Ovary (tissue), 7 donors: ENCODE measurements at regions not wholly inside any gene's neighbourhood (a gene's known extent, or its start where the extent isn't known, plus 50 kb on each side); places are given as distances from the start of the nearest gene placed in this dataset.
A peak's percentile ranks its signal among the peaks of the same experiment; 100 is the strongest.

ENCODE experiments used
- DNase-seq, 5 donors: peaks; one replicate each; pipeline ENCODE4 v3.0.0-alpha.2; 2019 to 2020
- H3K27ac ChIP-seq, 2 donors: fragments of 200-600 bp; one replicate each; pipeline versions ENCODE4 v1.5.1 to v1.8.0; 2019 to 2022
- H3K27me3 ChIP-seq: fragments of 200-600 bp; one replicate; pipeline ENCODE4 v1.8.0; 2022
- H3K36me3 ChIP-seq: fragments of 200-600 bp; sonication (generic); one replicate; pipeline ENCODE4 v1.5.1; 2019
- H3K4me1 ChIP-seq: one replicate; pipeline ENCODE4 v1.8.1; 2013; ENCODE audit warnings: mild to moderate bottlenecking, moderate library complexity; ENCODE audit not compliant: insufficient read depth
- H3K4me3 ChIP-seq: fragments of 200-600 bp; sonication (generic); one replicate; pipeline ENCODE4 v1.5.1; 2017
- H3K9me3 ChIP-seq, 2 donors: fragments of 200-600 bp in 1 of 2; sonication (generic) in 1 of 2; one replicate each; pipeline versions ENCODE4 v1.5.1 to v1.8.1; 2013 to 2019; ENCODE audit warnings: mild to moderate bottlenecking in 1 of 2, moderate library complexity in 1 of 2
- EP300 ChIP-seq: sonication (generic); formaldehyde crosslinking; IDR thresholded peaks from one replicate; pipeline ENCODE4 v1.6.1; 2017; ENCODE audit warnings: antibody characterized with exemption
- POLR2A ChIP-seq: fragments of 450-650 bp; IDR thresholded peaks from one replicate; pipeline ENCODE4 v1.6.1; 2017; ENCODE audit warnings: antibody characterized with exemption, mild to moderate bottlenecking, moderate library complexity
- WGBS, 3 donors: extraction: QIAGEN DNeasy Blood & Tissue Kit in 1 of 3; methylation state at CpG; one replicate each; pipeline versions ENCODE4 v1.1.5 to v1.1.7; 2013 to 2017; 5-methylcytosine and 5-hydroxymethylcytosine counted together
- intact Hi-C, 4 donors: fragments of 100-400 bp; cut with DNase I; formaldehyde crosslinking; loops; one replicate each; pipeline versions ENCODE4 v1.11.0 to v1.15.1; 2022 to 2023
- TF ChIP-seq, protein P1 (sequence below), 3 donors: fragments of 450-650 bp in 2 of 3; fragments of 200-600 bp in 1 of 3; IDR thresholded peaks; one replicate each; pipeline versions ENCODE4 v1.5.1 to v1.8.0; 2016 to 2022; ENCODE audit warnings: antibody characterized with exemption in 3 of 3, mild to moderate bottlenecking in 1 of 3
- donor health status: DM: no; HTN: no; CAD: no; lungs with moderate emphysema.
- donor health status: DM: no; HTN: no; CAD: no.
- donor health status: Bipolar disorder and iron deficiency.
- donor health status: DM: no; HTN: no; CAD: no.
- donor health status: DM: yes; HTN: yes; CAD: no.

DNA sequence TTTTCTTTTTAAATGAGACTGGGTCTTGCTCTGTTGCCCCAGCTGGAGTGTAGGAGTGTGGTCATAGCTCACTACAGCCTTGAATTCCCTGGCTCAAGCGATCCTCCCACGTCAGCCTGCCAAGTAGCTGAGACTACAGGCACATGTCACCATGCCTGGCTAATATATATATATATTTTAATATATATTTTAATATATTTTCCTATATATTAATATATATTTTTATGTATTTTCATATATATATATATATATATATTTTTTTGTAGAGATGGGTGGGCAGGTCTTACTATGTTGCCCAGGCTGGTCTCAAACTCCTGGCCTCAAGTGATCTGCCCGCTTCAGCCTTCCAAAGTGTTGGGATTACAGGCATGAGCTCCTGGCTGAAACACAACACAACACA, 144.5 kb upstream of the GATA6 start:
- Histone ChIP-seq H3K27me3 (no peaks in the 10 kb centered on the region), H3K36me3 (no peaks in the 10 kb centered on the region), H3K4me1 (peaks cover 2% of the 10 kb centered on the region), H3K9me3 (no peaks in the 10 kb centered on the region), H3K4me3 (no peak overlapping the region), H3K27ac (no peak overlapping the region)
- 69 to 86% (median 84%) methylated on average over 3 of the region's 3 CpGs for WGBS, 3 donors
- intact Hi-C loops = no loop called here
- TF ChIP-seq POLR2A (no peak), EP300 (no peak)
- TF ChIP-seq, protein P1, sequence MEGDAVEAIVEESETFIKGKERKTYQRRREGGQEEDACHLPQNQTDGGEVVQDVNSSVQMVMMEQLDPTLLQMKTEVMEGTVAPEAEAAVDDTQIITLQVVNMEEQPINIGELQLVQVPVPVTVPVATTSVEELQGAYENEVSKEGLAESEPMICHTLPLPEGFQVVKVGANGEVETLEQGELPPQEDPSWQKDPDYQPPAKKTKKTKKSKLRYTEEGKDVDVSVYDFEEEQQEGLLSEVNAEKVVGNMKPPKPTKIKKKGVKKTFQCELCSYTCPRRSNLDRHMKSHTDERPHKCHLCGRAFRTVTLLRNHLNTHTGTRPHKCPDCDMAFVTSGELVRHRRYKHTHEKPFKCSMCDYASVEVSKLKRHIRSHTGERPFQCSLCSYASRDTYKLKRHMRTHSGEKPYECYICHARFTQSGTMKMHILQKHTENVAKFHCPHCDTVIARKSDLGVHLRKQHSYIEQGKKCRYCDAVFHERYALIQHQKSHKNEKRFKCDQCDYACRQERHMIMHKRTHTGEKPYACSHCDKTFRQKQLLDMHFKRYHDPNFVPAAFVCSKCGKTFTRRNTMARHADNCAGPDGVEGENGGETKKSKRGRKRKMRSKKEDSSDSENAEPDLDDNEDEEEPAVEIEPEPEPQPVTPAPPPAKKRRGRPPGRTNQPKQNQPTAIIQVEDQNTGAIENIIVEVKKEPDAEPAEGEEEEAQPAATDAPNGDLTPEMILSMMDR (IDR thresholded peaks at IDR 0.05) = no peak
- no peak for DNase-seq

DNA sequence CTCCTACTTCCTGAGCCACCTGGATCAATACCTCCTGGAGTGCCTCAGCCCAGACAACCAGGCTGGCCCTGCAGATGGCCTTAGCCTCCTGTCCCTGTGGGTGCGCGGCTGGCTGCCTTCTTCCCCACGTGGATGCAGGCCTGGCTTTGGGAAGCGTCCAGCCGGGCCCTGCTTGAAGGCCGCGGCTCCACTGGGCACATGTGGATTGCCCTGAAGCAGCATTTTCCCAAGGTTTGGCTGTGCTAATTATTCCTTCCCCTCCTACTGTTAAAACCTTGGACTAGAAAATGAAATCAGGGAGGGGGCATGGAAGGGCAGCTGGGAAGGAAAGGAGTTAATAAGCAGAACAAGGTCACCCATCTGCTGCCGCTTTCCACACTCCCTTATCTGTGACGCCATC, 143.0 kb upstream of the GATA6 start:
- Histone ChIP-seq H3K27ac (no peak overlapping the region), H3K4me1 (peaks cover 2% of the 10 kb centered on the region), H3K36me3 (no peaks in the 10 kb centered on the region), H3K27me3 (no peaks in the 10 kb centered on the region), H3K4me3 (no peak overlapping the region), H3K9me3 (no peaks in the 10 kb centered on the region)
- DNase-seq = peak in 4 of 5 donors; percentile 29 to 66 (median 48)
- intact Hi-C loops = no loop called here
- TF ChIP-seq, protein P1 (IDR thresholded peaks at IDR 0.05) = no peak
- TF ChIP-seq EP300 (no peak), POLR2A (no peak)
- WGBS, 3 donors = 9 to 33% (median 16%) methylated on average over 9 of the region's 9 CpGs

- DNase-seq = peak in 1 of 5 donors; percentile 28
- intact Hi-C loops = no loop called here
- Histone ChIP-seq H3K27me3 (no peaks in the 10 kb centered on the region), H3K9me3 (no peaks in the 10 kb centered on the region), H3K4me1 (peaks cover 2% of the 10 kb centered on the region), H3K36me3 (no peaks in the 10 kb centered on the region), H3K27ac (no peak overlapping the region), H3K4me3 (no peak overlapping the region)
- TF ChIP-seq POLR2A = no peak
- TF ChIP-seq, protein P1 (IDR thresholded peaks at IDR 0.05) = no peak
- TF ChIP-seq EP300 = no peak
- 16 to 39% (median 19%) methylated on average over 6 of the region's 6 CpGs for WGBS, 3 donors
These were observed 142.5 kb upstream of the GATA6 start for GRCh38 chr18:22026889-22027288.

DNA sequence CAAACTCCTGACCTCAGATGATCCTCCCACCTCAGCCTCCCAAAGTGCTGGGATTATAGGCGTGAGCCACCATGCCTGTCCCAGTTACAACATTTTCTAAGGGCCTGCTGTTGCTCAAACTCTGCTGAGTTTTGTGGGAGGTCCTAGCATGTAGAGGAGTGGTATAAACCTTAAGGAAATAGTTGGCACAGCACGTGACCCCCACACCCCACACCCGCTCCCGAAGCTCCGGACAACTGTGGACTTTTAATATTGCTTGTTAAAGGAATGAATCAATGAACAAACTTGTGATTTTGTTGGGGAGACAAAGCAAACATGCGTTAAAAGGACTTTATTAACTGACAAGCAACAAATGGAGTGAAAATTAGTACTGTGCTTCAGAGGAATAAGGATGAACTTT, 137.8 kb upstream of the GATA6 start:
- Histone ChIP-seq H3K27me3 (no peaks in the 10 kb centered on the region), H3K36me3 (no peaks in the 10 kb centered on the region), H3K9me3 (no peaks in the 10 kb centered on the region), H3K27ac (no peak overlapping the region), H3K4me3 (no peak overlapping the region), H3K4me1 (peaks cover 2% of the 10 kb centered on the region)
- intact Hi-C loops = no loop called here
- no peak for DNase-seq
- TF ChIP-seq EP300 (no peak), POLR2A (no peak)
- TF ChIP-seq, protein P1 (IDR thresholded peaks at IDR 0.05) = no peak
- WGBS, 3 donors = 64 to 66% (median 65%) methylated on average over 6 of the region's 6 CpGs
